GM20000 (cell line): ENCODE measurements at regions not wholly inside any gene's neighbourhood (a gene's known extent, or its start where the extent isn't known, plus 50 kb on each side); places are given as distances from the start of the nearest gene placed in this dataset.
"Not testable (repeated sequence)": the region's sequence is repeated elsewhere in the genome, so short reads cannot be mapped to it uniquely, and the experiment has no call there.

Experiments used
- DNase-seq: peaks from one replicate; pipeline ENCODE4 v3.0.0; 2012; ENCODE audit warnings: low spot score
- CTCF ChIP-seq: IDR thresholded peaks from 2 replicates; pipeline ENCODE4 v1.5.1; 2012; ENCODE audit warnings: mild to moderate bottlenecking, control low read depth; ENCODE audit errors: extremely low read depth, missing control alignments

GRCh38 chr6:106825156-106825555 is 149.4 kb downstream of the CD24 start:
- TF ChIP-seq CTCF = no peak
- DNase-seq = no peak

- no peak for TF ChIP-seq CTCF
- DNase-seq = no peak
These were observed 150.7 kb downstream of the CD24 start for GRCh38 chr6:106823732-106824351.

GRCh38 chr6:106823058-106823457 is 151.5 kb downstream of the CD24 start:
- DNase-seq = no peak
- TF ChIP-seq CTCF = no peak

GRCh38 chr6:106820412-106820852 is 154.1 kb downstream of the CD24 start:
- TF ChIP-seq CTCF = no peak
- DNase-seq = no peak

GRCh38 chr6:106811088-106811686 is 163.3 kb downstream of the CD24 start:
- no peak for DNase-seq
- TF ChIP-seq CTCF = no peak

- no peak for TF ChIP-seq CTCF
- no peak for DNase-seq
These were observed 165.8 kb downstream of the CD24 start for GRCh38 chr6:106808758-106809157.

- TF ChIP-seq CTCF = no peak
These were observed 166.4 kb downstream of the CD24 start for GRCh38 chr6:106807947-106808611.

GRCh38 chr6:106806253-106806652 is 168.3 kb downstream of the CD24 start:
- not testable (repeated sequence) for DNase-seq

More at GRCh38 chr6:106807947-106808611, 166.4 kb downstream of the CD24 start:
- DNase-seq = no peak
